K562 (cell line): ENCODE measurements at regions not wholly inside any gene's neighbourhood (a gene's known extent, or its start where the extent isn't known, plus 50 kb on each side); places are given as distances from the start of the nearest gene placed in this dataset.

ENCODE experiments used
- ATAC-seq: fragments of 200-7000 bp; cut with Tn5 transposase; 3 replicates; pipeline ENCODE4 v1.9.1; 2020; ENCODE audit warnings: moderate library complexity
- BruUV-seq: library from RNA; stranded (reverse); fragments of 400-500 nt; replicated peaks from 2 replicates; lab custom pipeline; 2021; lab: Mats Ljungman, UMichigan
- CTCF ChIA-PET: fragments of 300-600 bp; formaldehyde crosslinking; extraction: SDS; loops from one replicate; lab custom pipeline; 2021; ENCODE audit warnings: low intra/inter-chr PET ratio; lab: Yijun Ruan, JAX
- POLR2A ChIA-PET: fragments of 300-600, 350-650 bp; sonication (Branson Sonifier 250); formaldehyde crosslinking; extraction: SDS; loops from one replicate; lab custom pipeline; 2021; ENCODE audit warnings: antibody characterized with exemption, inconsistent platforms; lab: Yijun Ruan, JAX
- DNase-seq, 4 experiments: peaks; one replicate each; pipeline versions ENCODE4 v3.0.0 to v3.0.0-alpha.2; 2011 to 2018; ENCODE audit warnings: low spot score in 3 of 4, mixed read lengths in 3 of 4; ENCODE audit errors: extremely low read depth in 1 of 4
- FAIRE-seq: peaks from 2 replicates; lab custom pipeline; 2011; peaks lifted over from hg19 to GRCh38; lab: Jason Lieb, UNC
- H2AFZ ChIP-seq: 2 replicates; pipeline ENCODE4 v1.6.0; 2011; ENCODE audit warnings: low read depth, low read length, control low read depth, inconsistent platforms
- H3K27ac ChIP-seq: fragments of 200-600 bp; 3 replicates; pipeline ENCODE4 v1.8.0; 2011; ENCODE audit warnings: low read depth, mild to moderate bottlenecking, control low read depth, inconsistent platforms, low read length, moderate library complexity, mixed read lengths; ENCODE audit errors: extremely low read depth
- H3K27me3 ChIP-seq, 2 experiments: fragments of 300-600 bp in 1 of 2; 2 replicates in 1 of 2; 3 replicates in 1 of 2; pipeline versions ENCODE4 v1.6.0 to v1.8.0; 2011; ENCODE audit warnings: inconsistent platforms in 2 of 2, low read length in 2 of 2, mild to moderate bottlenecking in 1 of 2, mixed read lengths in 1 of 2, moderate library complexity in 1 of 2; ENCODE audit not compliant: control insufficient read depth in 2 of 2, insufficient read depth in 2 of 2
- H3K36me3 ChIP-seq: fragments of 300-600 bp; 3 replicates; pipeline ENCODE4 v1.8.0; 2011; ENCODE audit warnings: mild to moderate bottlenecking, low read length, inconsistent platforms; ENCODE audit not compliant: control insufficient read depth, insufficient read depth
- H3K4me1 ChIP-seq, 2 experiments: fragments of 200-600 bp in 1 of 2; replicated peaks in 1 of 2; 2 replicates in 1 of 2; 3 replicates in 1 of 2; pipeline versions ENCODE4 v1.5.1 to v1.8.0; 2011; ENCODE audit warnings: inconsistent platforms in 2 of 2, low read length in 2 of 2, mild to moderate bottlenecking in 1 of 2, mixed read lengths in 1 of 2, moderate library complexity in 1 of 2; ENCODE audit not compliant: control insufficient read depth in 2 of 2, insufficient read depth in 2 of 2
- H3K4me2 ChIP-seq: 2 replicates; pipeline ENCODE4 v1.6.1; 2011; ENCODE audit warnings: low read length, control low read depth, inconsistent platforms, mixed read lengths; ENCODE audit not compliant: insufficient read depth
- H3K4me3 ChIP-seq: fragments of 200-600 bp; sonication (generic), shearing (Covaris generic); 2 replicates; pipeline ENCODE4 v1.5.1; 2016; ENCODE audit warnings: control low read depth, inconsistent platforms
- H3K79me2 ChIP-seq: fragments of 200-600 bp; 3 replicates; pipeline ENCODE4 v1.8.0; 2011; ENCODE audit warnings: low read length, inconsistent platforms; ENCODE audit not compliant: control insufficient read depth, insufficient read depth
- H3K9ac ChIP-seq, 2 experiments: 2 replicates each; pipeline versions ENCODE4 v1.6.0 to v1.6.1; 2011; ENCODE audit warnings: low read depth in 2 of 2, low read length in 2 of 2, control low read depth in 1 of 2, inconsistent platforms in 1 of 2, mild to moderate bottlenecking in 1 of 2, mixed read lengths in 1 of 2; ENCODE audit not compliant: insufficient read depth in 1 of 2
- H3K9me1 ChIP-seq: one replicate; pipeline ENCODE4 v1.6.0; 2011; ENCODE audit warnings: inconsistent platforms, mild to moderate bottlenecking, low read length, moderate library complexity; ENCODE audit not compliant: control insufficient read depth, insufficient read depth
- H3K9me3 ChIP-seq: replicated peaks from 2 replicates; pipeline ENCODE4 v1.5.1; 2011; ENCODE audit warnings: low read depth, low read length, inconsistent platforms; ENCODE audit not compliant: control insufficient read depth, insufficient read depth
- H4K20me1 ChIP-seq: replicated peaks from 2 replicates; pipeline ENCODE4 v1.6.1; 2011; ENCODE audit warnings: low read length, inconsistent platforms, mixed read lengths; ENCODE audit not compliant: control insufficient read depth, insufficient read depth
- BHLHE40 ChIP-seq: IDR thresholded peaks from 2 replicates; pipeline ENCODE4 v1.6.1; 2011; ENCODE audit warnings: low read length, improper control_type of control experiment
- BRD9 ChIP-seq: fragments of 450-650 bp; IDR thresholded peaks from 2 replicates; pipeline ENCODE4 v1.6.1; 2018; ENCODE audit warnings: low read depth; ENCODE audit not compliant: partially characterized antibody
- DLX4 ChIP-seq: fragments of 250-450 bp; sonication (Bioruptor Pico); IDR thresholded peaks from 2 replicates; pipeline ENCODE4 v1.6.1; 2021; ENCODE audit warnings: mild to moderate bottlenecking
- HDAC3 ChIP-seq: fragments of 450-650 bp; IDR thresholded peaks from 2 replicates; pipeline ENCODE4 v1.6.1; 2018; ENCODE audit warnings: borderline replicate concordance, mild to moderate bottlenecking, moderate library complexity; ENCODE audit not compliant: partially characterized antibody
- MTA1 ChIP-seq: fragments of 450-650 bp; IDR thresholded peaks from 2 replicates; pipeline ENCODE4 v1.6.1; 2017; ENCODE audit warnings: borderline replicate concordance
- NCOA6 ChIP-seq: fragments of 450-650 bp; IDR thresholded peaks from 2 replicates; pipeline ENCODE4 v1.6.1; 2017; ENCODE audit warnings: mild to moderate bottlenecking
- NUFIP1 ChIP-seq: fragments of 450-650 bp; IDR thresholded peaks from 2 replicates; pipeline ENCODE4 v1.6.1; 2018; ENCODE audit not compliant: partially characterized antibody
- PHF21A ChIP-seq: fragments of 450-650 bp; IDR thresholded peaks from 2 replicates; pipeline ENCODE4 v1.6.1; 2017; ENCODE audit warnings: low read depth, borderline replicate concordance
- POLR2H ChIP-seq: IDR thresholded peaks from 2 replicates; pipeline ENCODE4 v1.6.1; 2016; ENCODE audit warnings: missing genetic modification characterization, low read depth, mild to moderate bottlenecking, control low read depth, missing compliant biosample characterization, moderate library complexity
- RBM22 ChIP-seq: fragments of 200-400 bp; formaldehyde crosslinking; IDR thresholded peaks from 2 replicates; pipeline ENCODE4 v1.6.1; 2018; ENCODE audit warnings: low read length, low read depth; ENCODE audit not compliant: poor library complexity, severe bottlenecking
- SMARCA4 ChIP-seq: fragments of 450-650 bp; IDR thresholded peaks from 2 replicates; pipeline ENCODE4 v1.6.1; 2016
- SRSF3 ChIP-seq: fragments of 200-400 bp; formaldehyde crosslinking; IDR thresholded peaks from 2 replicates; pipeline ENCODE4 v1.6.1; 2016; ENCODE audit warnings: mild to moderate bottlenecking, low read length, moderate library complexity; ENCODE audit not compliant: insufficient read depth
- TBL1XR1 ChIP-seq, 2 experiments: IDR thresholded peaks; 2 replicates each; pipeline ENCODE4 v1.6.1; 2012; ENCODE audit warnings: improper control_type of control experiment in 2 of 2, low read length in 2 of 2, mild to moderate bottlenecking in 1 of 2
- ZBTB11 ChIP-seq, 3 experiments: fragments of 200-800 bp in 1 of 3; fragments of 250-450 bp in 1 of 3; fragments of 450-650 bp in 1 of 3; sonication (Bioruptor Pico) in 1 of 3; sonication (Bioruptor generic) in 1 of 3; formaldehyde crosslinking in 1 of 3; IDR thresholded peaks; 2 replicates each; pipeline versions ENCODE4 v1.6.1 to v1.8.0; 2016 to 2022; ENCODE audit warnings: mild to moderate bottlenecking in 2 of 3, missing genetic modification characterization in 2 of 3, missing compliant biosample characterization in 1 of 3, moderate library complexity in 1 of 3
- ZNF280B ChIP-seq: fragments of 250-450 bp; sonication (Bioruptor Pico); IDR thresholded peaks from 2 replicates; pipeline ENCODE4 v1.5.1; 2021; ENCODE audit warnings: mild to moderate bottlenecking
- ZNF395 ChIP-seq: fragments of 200-800 bp; sonication (Bioruptor generic); IDR thresholded peaks from 2 replicates; pipeline ENCODE4 v1.6.1; 2017; ENCODE audit warnings: missing genetic modification characterization, missing compliant biosample characterization
- WGBS: fragments of 100-300 bp; shearing (Covaris generic); methylation state at CpG from one replicate; pipeline ENCODE4 v1.1.6; 2016; ENCODE audit warnings: low coverage, mixed read lengths; ENCODE audit not compliant: insufficient coverage; ENCODE audit errors: missing lambda C conversion rate; 5-methylcytosine and 5-hydroxymethylcytosine counted together
- in situ Hi-C: fragments of 300-500 bp; cut with MboI; formaldehyde crosslinking; loops from 4 replicates; pipeline ENCODE4 v1.15.0; 2018; ENCODE audit warnings: inconsistent platforms, mixed read lengths
- intact Hi-C: fragments of 100-400 bp; cut with micrococcal nuclease; formaldehyde crosslinking; loops from 2 replicates; pipeline ENCODE4 v1.14.2; 2022

GRCh38 chr3:191568206-191568605, 107.2 kb downstream of the PYDC2 start (continued):
- TF ChIP-seq ZNF280B (CRISPR knock-in tag): no peak
- no peak for TF ChIP-seq BHLHE40

GRCh38 chr3:191592105-191592504, 131.1 kb downstream of the PYDC2 start:
- Histone ChIP-seq H3K9ac (no peak overlapping the region), H3K4me3 (no peak overlapping the region), H2AFZ (no peak overlapping the region), H3K9me1 (no peaks in the 10 kb centered on the region), H4K20me1 (no peaks in the 10 kb centered on the region), H3K27me3 (no peaks in the 10 kb centered on the region), H3K9me3 (no peaks in the 10 kb centered on the region), H3K4me2 (no peak overlapping the region), H3K27ac (no peak overlapping the region), H3K4me1 (no peaks in the 10 kb centered on the region), H3K79me2 (no peaks in the 10 kb centered on the region), H3K36me3 (no peaks in the 10 kb centered on the region)
- WGBS: 54% methylated on average over 1 of the region's 1 CpG
- no TSS peak for BruUV-seq
- ATAC-seq: no peak
- DNase-seq: no peak
- intact Hi-C loops (no loop called here), in situ Hi-C loops (no loop called here)
- FAIRE-seq: no peak
- ChIA-PET CTCF (no interaction called here), POLR2A (no interaction called here)
- TF ChIP-seq PHF21A: no peak
- TF ChIP-seq ZNF395 (CRISPR knock-in tag): no peak
- no peak for TF ChIP-seq RBM22
- TF ChIP-seq BRD9: no peak
- TF ChIP-seq MTA1: no peak
- no peak for TF ChIP-seq HDAC3
- TF ChIP-seq TBL1XR1 (IDR thresholded peaks at IDR 0.05; ENCODE audit: low read length in 2 of 2): no peak
- TF ChIP-seq DLX4 (CRISPR knock-in tag): no peak
- TF ChIP-seq ZBTB11 (CRISPR knock-in tag; IDR thresholded peaks at IDR 0.05): no peak
- TF ChIP-seq SRSF3: no peak
- TF ChIP-seq NCOA6: no peak
- no peak for TF ChIP-seq POLR2H (tag)
- TF ChIP-seq SMARCA4: no peak
- TF ChIP-seq NUFIP1: no peak
- TF ChIP-seq, all 486 proteins: peak for 0
